NCI-H748 treated with DMSO at 0.1 percent for 48 hours (cell line): ENCODE measurements at regions not wholly inside any gene's neighbourhood (a gene's known extent, or its start where the extent isn't known, plus 50 kb on each side); places are given as distances from the start of the nearest gene placed in this dataset.

Source experiments
- DNase-seq: peaks from one replicate; lab custom pipeline; 2025; lab: John Stamatoyannopoulos, UW

- DNase-seq: no peak
These were observed 260.0 kb downstream of the DUSP6 start for GRCh38 chr12:89092297-89092696.

- no peak for DNase-seq
These were observed 260.9 kb downstream of the DUSP6 start for GRCh38 chr12:89091293-89091841.

DNA sequence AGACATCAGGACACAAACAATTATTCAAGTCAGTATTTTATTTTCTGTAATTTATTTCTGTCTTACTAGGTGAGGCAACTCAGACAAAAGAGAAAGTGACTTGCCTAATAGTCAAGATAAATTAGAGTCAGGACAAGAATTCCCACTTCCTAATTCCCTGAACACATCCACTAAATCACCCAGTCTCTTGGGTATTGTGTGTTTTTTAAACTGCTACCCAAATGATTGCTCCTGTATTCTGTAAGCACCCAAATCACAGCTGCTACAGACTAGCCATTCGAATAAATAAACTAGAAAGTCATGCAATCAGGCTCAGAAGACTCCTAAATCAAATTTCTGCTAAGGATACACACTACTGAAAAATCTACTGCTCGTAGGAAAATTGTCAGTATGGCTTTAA lies 263.0 kb downstream of the DUSP6 start:
- no peak for DNase-seq

- DNase-seq: no peak
These were observed 264.4 kb downstream of the DUSP6 start for GRCh38 chr12:89087876-89088275.

DNA sequence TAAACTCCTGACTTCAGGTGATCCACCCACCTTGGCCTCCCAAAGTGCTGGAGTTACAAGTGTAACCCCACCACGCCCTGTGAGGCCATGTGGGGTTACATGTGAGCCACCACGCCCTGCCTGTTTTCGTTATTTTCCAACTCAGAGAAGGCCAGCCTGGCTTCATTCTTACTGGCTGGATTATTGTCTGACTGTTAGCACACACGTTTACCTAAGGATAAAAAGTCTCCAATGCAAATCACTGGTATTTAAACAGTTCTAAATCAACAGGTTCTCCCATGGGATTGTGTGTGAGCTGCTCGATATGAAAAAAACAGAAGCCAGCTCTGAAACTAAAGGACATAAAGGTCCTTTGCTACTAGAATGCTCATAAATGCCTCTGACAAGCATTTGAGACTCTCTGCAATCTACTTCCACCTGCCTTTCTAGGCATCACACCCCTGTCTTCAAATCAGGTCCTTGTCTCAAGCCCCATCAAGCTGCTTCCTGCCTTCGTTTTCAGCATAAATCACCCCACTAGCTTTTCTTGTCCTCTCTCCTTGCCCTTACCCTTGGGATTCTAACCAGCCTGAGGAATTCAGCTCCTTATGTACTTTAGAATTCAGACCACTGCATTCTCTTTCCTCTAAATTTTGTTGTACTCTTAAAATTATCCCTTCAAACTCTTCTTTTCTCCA lies 265.0 kb downstream of the DUSP6 start:
- DNase-seq: no peak

DNA sequence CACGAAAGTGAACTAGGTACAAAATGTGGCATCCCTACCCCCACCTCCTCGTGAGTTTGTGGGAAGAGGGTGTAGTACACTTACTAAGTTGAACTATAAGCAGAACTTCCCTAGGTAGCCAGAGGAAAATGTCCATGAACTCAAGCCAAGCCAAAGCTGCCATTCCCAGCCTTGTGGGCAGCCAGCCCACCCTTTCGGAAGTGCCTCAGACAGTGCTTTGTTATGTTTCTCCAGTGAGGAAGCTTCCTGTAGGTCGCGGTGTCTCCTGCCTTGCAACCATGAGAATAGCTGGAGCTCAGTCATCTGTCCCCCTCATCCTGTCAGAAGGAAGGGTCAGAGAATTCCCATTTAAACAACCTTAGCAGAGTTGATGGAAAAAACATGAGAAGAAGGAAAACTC lies 266.9 kb downstream of the DUSP6 start:
- DNase-seq: no peak

GRCh38 chr12:89084751-89085150 lies 267.6 kb downstream of the DUSP6 start:
- DNase-seq: no peak

- no peak for DNase-seq
These were observed 268.8 kb downstream of the DUSP6 start for GRCh38 chr12:89083491-89083890.

GRCh38 chr12:89082370-89082753 lies 269.9 kb downstream of the DUSP6 start:
- no peak for DNase-seq

GRCh38 chr12:89081719-89082369 lies 270.5 kb downstream of the DUSP6 start:
- DNase-seq: no peak

- DNase-seq: no peak
These were observed 271.4 kb downstream of the DUSP6 start for GRCh38 chr12:89080793-89081465.

GRCh38 chr12:89075880-89076540 lies 276.3 kb downstream of the DUSP6 start:
- DNase-seq: peak; percentile 30

GRCh38 chr12:89073659-89074058 lies 278.6 kb downstream of the DUSP6 start:
- no peak for DNase-seq

DNA sequence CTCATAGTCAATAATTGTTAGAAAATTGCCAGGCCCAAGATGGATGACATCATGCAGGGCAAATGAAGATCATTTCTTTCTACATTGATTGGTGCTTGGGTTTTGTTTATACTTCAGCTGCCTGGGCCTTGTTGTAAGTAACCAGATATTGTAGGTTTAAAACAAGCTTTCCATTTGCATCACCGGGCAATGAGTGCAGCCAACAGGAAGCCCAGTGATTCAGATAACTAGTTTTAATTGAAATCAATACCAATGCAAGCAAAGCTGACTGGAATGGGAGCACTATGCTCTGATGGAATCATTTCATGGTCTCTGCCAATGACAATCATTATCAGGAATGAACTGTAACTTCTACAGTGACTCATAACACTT lies 279.3 kb downstream of the DUSP6 start:
- peak; percentile 95 for DNase-seq

- DNase-seq: no peak
These were observed 279.8 kb downstream of the DUSP6 start for GRCh38 chr12:89072294-89073026.

DNA sequence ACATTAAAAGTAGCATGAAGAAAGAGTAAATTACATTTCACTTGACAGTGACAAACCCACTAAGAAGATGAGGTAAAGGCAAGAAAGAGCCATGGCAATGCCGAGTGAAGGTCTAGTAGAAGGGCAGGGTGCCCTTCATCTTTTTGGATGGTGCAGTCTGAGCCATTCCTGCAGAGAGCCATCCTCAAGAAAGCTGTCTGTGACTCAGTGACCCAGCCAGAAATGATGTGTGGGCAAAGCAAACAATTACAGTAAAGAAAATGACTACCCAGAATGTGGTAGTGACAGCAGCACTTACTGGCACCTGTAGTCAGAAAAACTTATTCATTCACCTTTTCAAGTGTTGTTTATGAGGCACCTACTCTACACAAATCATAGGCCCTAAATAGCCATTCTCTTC lies 281.7 kb downstream of the DUSP6 start:
- DNase-seq: no peak

GRCh38 chr12:89069431-89069830 lies 282.9 kb downstream of the DUSP6 start:
- DNase-seq: no peak

DNA sequence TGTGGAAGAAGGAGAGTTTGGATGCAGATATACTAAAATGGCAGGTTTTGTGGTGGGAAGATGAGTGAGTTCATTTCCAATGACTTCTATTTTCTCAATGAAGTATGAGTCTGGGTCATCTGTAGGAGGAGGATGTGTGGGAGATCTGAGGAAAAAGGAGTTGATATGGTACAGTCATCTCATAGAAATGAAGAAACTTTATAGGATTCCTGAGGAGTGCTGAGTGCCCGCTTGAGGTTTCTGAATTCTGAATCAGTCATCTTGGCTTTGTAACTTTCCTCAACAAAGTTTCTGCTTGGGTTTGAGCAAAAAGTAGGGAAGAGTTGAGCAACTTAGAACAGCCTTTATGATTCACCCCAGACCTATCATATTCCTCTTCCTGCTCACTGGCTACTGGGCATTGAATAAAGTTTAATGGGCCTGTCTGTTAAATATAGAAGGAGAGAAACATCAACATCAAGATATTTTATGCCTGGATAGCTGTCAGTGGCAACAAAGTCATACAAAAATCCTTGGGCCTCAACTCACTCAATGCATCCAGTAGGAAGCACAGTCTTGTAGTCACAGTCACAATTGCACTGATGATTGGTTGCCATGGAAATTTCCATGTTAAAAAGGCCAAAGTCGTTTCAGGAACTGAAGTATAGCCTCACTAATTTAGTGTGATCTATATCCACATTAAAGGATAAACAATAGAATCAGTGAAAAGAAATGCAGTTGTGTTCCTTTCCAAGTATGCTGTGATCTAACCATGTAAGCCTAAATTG lies 284.7 kb downstream of the DUSP6 start:
- no peak for DNase-seq

GRCh38 chr12:89064780-89065179 lies 287.5 kb downstream of the DUSP6 start:
- no peak for DNase-seq

- no peak for DNase-seq
These were observed 288.1 kb downstream of the DUSP6 start for GRCh38 chr12:89064151-89064550.

DNA sequence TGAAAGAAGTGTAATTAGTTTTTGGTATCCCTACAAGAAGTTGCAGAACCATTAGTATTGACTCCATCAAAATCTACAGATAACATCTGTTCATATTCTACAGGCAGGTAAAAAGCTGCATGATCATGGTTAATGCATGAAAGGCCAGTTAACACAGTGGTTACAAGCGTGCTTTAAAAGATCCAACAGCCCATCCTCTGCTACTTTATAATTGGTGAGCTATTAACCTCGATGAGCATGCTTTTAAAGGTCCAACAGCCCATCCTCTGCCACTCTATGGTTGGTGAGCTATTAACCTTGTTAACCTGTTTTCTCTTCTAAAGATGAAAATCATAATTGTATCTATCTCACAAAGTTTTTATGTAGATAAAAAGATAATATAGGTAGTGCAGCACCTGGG lies 289.3 kb downstream of the DUSP6 start:
- DNase-seq: no peak
